ENCODE measurements at regions not wholly inside any gene's neighbourhood (a gene's known extent, or its start where the extent isn't known, plus 50 kb on each side); places are given as distances from the start of the nearest gene placed in this dataset.

DNA sequence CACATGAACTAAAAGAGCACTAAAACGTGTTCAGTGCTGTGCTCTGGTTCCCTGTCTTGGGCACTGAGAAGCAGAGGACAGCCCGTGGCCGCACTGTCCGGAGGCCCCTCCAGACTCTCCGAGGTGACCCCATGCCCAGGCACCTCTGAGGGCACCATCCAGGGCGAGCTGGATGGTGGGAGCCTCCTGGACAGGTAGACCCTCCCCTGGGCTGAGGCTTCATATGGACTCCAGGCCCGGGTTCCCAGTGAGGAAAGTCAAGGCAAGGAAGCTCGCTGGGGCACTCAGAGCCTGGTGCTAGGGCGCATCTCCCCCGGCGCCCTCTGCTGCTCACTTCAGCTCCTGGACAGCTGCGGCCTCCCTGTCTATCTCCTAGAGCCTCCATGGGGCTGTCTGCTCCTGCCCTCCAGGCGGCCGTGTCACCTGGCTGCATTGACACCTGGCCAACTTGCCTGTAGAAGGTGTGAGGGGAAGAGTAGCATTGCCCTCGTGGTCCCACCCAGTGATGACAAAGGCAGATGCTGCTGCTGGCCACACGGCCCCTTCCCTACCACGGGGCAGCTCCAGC is 178.2 kb upstream of the IRX1 start (continued):
- TF ChIP-seq, protein P1, sequence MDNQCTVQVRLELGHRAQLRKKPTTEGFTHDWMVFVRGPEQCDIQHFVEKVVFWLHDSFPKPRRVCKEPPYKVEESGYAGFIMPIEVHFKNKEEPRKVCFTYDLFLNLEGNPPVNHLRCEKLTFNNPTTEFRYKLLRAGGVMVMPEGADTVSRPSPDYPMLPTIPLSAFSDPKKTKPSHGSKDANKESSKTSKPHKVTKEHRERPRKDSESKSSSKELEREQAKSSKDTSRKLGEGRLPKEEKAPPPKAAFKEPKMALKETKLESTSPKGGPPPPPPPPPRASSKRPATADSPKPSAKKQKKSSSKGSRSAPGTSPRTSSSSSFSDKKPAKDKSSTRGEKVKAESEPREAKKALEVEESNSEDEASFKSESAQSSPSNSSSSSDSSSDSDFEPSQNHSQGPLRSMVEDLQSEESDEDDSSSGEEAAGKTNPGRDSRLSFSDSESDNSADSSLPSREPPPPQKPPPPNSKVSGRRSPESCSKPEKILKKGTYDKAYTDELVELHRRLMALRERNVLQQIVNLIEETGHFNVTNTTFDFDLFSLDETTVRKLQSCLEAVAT (IDR thresholded peaks at IDR 0.05) = no peak
- TF ChIP-seq MXI1 (IDR thresholded peaks at IDR 0.05; ENCODE audit: low read depth, low read length) (no peak), MTA2 (IDR thresholded peaks at IDR 0.05; ENCODE audit: low read depth) (no peak), ZNF24 (IDR thresholded peaks at IDR 0.05) (no peak), NFXL1 (IDR thresholded peaks at IDR 0.05; ENCODE audit: borderline replicate concordance) (no peak), RAD51 (IDR thresholded peaks at IDR 0.05) (no peak)

DNA sequence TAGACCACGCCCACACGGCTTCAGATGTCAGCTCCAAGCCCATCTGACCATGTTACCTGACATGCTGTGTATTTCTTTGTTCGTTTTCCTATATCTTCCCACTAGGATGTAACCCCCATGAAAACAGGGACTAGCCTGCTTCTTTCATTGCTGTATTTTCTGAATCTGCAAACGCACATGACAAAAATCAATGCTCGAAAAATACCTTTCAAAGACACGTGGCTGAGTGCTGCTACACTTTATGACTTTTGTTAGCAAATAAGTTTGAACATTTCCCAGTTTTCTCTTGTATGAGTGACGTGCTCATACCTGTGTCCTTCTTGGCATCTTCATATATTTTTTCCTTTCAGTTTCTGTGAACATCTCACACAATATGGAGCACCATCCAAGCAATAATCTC is 181.3 kb upstream of the IRX1 start:
- WGBS (ENCODE audit: insufficient coverage, insufficient replicate concordance, low lambda C conversion rate, missing lambda C conversion rate) = 1% methylated on average over 7 of the region's 7 CpGs
- no peak for FAIRE-seq
- SMC1A ChIA-PET (ENCODE audit: uncharacterized antibody, unreplicated experiment) = no interaction called here

More for the DNA sequence above, 181.3 kb upstream of the IRX1 start:
- Histone ChIP-seq H3K9ac (ENCODE audit: control insufficient read depth, insufficient read depth, low read length) (no peak overlapping the region), H3K4me3 (no peak overlapping the region), H3K4me2 (ENCODE audit: control insufficient read depth, insufficient read depth) (no peak overlapping the region), H3K4me1 (ENCODE audit: control insufficient read depth, insufficient read depth, low read length) (no peaks in the 10 kb centered on the region), H3K27me3 (replicated peaks in 1 of 2; ENCODE audit: control insufficient read depth in 2 of 2, insufficient read depth in 2 of 2, low read length in 1 of 2) (no peaks in the 10 kb centered on the region), H3K36me3 (ENCODE audit: control insufficient read depth in 2 of 2, insufficient read depth in 2 of 2, low read length in 1 of 2) (no peaks in the 10 kb centered on the region), H3K9me3 (replicated peaks; ENCODE audit: control insufficient read depth, insufficient read depth, low read length) (no peaks in the 10 kb centered on the region; the same call in 2 of the 3 replicates), H3K79me2 (ENCODE audit: control insufficient read depth, insufficient read depth, low read length) (no peaks in the 10 kb centered on the region), H3K27ac (ENCODE audit: control insufficient read depth, insufficient read depth) (no peak overlapping the region), H4K20me1 (ENCODE audit: control insufficient read depth, insufficient read depth) (no peaks in the 10 kb centered on the region), H2AFZ (ENCODE audit: control insufficient read depth, low read depth, low read length) (no peak overlapping the region)
- ChIA-PET RAD21 (ENCODE audit: unreplicated experiment) (no interaction called here), POLR2A (no interaction called here), CTCF (no interaction called here)
- no TSS peak for BruUV-seq (replicated peaks)
- DNase-seq (ENCODE audit: low read depth, low spot score) = no peak
- in situ Hi-C loops (cut with MboI) = no loop called here
- ATAC-seq = no peak
- intact Hi-C loops (cut with micrococcal nuclease; ENCODE audit: unreplicated experiment) = no loop called here
- TF ChIP-seq PAX8 (IDR thresholded peaks at IDR 0.05) (no peak), KAT2A (conservative IDR thresholded peaks at IDR 0.05; ENCODE audit: control insufficient read depth, low read depth, low read length) (no peak), POLR2AphosphoS5 (IDR thresholded peaks at IDR 0.05; ENCODE audit: low read length) (no peak), POLR2A (IDR thresholded peaks at IDR 0.05; ENCODE audit: low read depth, low read length) (no peak), SMAD5 (IDR thresholded peaks at IDR 0.05; ENCODE audit: low read depth) (no peak), BCL11A (IDR thresholded peaks at IDR 0.05; ENCODE audit: low read depth, low read length) (no peak)
- TF ChIP-seq, protein P2, sequence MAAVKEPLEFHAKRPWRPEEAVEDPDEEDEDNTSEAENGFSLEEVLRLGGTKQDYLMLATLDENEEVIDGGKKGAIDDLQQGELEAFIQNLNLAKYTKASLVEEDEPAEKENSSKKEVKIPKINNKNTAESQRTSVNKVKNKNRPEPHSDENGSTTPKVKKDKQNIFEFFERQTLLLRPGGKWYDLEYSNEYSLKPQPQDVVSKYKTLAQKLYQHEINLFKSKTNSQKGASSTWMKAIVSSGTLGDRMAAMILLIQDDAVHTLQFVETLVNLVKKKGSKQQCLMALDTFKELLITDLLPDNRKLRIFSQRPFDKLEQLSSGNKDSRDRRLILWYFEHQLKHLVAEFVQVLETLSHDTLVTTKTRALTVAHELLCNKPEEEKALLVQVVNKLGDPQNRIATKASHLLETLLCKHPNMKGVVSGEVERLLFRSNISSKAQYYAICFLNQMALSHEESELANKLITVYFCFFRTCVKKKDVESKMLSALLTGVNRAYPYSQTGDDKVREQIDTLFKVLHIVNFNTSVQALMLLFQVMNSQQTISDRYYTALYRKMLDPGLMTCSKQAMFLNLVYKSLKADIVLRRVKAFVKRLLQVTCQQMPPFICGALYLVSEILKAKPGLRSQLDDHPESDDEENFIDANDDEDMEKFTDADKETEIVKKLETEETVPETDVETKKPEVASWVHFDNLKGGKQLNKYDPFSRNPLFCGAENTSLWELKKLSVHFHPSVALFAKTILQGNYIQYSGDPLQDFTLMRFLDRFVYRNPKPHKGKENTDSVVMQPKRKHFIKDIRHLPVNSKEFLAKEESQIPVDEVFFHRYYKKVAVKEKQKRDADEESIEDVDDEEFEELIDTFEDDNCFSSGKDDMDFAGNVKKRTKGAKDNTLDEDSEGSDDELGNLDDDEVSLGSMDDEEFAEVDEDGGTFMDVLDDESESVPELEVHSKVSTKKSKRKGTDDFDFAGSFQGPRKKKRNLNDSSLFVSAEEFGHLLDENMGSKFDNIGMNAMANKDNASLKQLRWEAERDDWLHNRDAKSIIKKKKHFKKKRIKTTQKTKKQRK (IDR thresholded peaks at IDR 0.05; ENCODE audit: low read depth, low read length) = no peak
